Astrocyte (in vitro differentiated cells and primary cell): ENCODE measurements at regions not wholly inside any gene's neighbourhood (a gene's known extent, or its start where the extent isn't known, plus 50 kb on each side); places are given as distances from the start of the nearest gene placed in this dataset.

ENCODE experiments used
- EZH2 ChIP-seq: IDR thresholded peaks from 2 replicates; pipeline ENCODE4 v1.6.1; 2012; ENCODE audit warnings: mild to moderate bottlenecking, low read length, inconsistent platforms; ENCODE audit not compliant: insufficient read depth
- TF ChIP-seq, protein P1 (sequence below): IDR thresholded peaks from 2 replicates; pipeline ENCODE4 v1.5.1; 2011; ENCODE audit warnings: low read depth, mild to moderate bottlenecking, inconsistent platforms, low read length, moderate library complexity; ENCODE audit not compliant: insufficient read depth

DNA sequence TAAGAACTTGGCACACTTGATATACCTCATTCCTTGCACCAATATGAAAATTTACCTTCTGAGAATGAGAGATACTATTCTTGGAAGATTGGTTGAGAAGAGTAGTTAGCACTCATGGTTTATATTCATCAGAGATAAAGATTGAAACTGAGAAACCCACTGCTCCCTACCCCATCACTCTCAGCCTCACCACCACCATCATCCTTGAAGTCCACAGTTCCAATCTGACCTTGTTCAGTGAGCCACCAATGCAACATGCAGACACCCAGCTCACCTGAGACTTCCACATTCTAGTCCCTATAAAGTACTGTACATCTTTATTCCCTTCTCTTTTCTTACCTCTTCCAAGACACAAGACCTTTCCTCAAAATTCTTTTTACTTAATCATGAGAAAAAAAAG is 869.0 kb downstream of the TRIB2 start:
- no peak for TF ChIP-seq EZH2
- TF ChIP-seq, protein P1, sequence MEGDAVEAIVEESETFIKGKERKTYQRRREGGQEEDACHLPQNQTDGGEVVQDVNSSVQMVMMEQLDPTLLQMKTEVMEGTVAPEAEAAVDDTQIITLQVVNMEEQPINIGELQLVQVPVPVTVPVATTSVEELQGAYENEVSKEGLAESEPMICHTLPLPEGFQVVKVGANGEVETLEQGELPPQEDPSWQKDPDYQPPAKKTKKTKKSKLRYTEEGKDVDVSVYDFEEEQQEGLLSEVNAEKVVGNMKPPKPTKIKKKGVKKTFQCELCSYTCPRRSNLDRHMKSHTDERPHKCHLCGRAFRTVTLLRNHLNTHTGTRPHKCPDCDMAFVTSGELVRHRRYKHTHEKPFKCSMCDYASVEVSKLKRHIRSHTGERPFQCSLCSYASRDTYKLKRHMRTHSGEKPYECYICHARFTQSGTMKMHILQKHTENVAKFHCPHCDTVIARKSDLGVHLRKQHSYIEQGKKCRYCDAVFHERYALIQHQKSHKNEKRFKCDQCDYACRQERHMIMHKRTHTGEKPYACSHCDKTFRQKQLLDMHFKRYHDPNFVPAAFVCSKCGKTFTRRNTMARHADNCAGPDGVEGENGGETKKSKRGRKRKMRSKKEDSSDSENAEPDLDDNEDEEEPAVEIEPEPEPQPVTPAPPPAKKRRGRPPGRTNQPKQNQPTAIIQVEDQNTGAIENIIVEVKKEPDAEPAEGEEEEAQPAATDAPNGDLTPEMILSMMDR = no peak
